ENCODE measurements at regions not wholly inside any gene's neighbourhood (a gene's known extent, or its start where the extent isn't known, plus 50 kb on each side); places are given as distances from the start of the nearest gene placed in this dataset.

DNA sequence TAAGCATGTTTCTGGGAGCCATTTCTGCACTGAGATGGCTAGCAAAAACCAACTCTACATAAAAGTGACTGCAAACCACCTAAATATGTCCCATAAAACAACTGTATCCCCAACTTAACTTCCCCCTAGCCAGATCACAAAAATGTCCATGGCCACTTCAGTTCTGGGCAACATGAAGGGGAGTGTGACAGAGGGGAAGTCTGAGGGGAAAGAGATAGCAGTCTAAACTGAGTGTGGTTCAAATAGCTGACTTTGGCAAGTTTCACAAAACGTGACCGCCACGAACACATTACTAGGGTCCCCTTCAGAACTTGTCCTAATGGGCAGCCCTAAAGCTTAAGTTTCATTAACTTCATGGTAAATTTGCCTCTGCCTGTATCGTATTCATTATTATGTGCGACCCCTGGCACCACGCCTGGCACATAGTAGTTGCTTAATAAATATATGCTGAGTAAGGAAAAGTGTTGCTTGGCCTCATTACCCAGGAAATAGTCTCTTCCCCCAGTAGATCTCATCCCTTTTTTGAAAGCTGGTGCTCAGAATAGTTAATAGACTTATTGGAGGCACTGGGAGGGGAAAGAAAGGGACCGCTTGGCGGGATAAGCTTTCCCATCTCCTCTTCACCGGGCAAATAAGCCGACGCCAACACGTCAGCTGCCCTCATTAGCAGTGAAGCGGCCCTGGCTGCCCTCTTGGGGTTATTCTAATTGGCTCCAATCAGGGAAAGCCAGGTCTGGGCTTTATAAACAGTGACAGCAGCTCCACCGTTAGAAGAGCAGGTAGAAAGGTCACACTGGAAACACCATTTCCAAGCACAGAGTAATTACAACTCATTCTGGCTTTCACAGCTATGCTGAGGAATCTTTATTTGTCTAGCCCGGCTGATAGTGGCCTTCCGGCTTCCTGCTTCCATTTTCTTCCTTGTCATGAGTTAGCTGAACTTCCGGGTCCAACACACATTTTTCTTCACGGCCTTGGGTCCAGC, 122.1 kb downstream of the LRIG2 start:
- TF ChIP-seq, protein P1, sequence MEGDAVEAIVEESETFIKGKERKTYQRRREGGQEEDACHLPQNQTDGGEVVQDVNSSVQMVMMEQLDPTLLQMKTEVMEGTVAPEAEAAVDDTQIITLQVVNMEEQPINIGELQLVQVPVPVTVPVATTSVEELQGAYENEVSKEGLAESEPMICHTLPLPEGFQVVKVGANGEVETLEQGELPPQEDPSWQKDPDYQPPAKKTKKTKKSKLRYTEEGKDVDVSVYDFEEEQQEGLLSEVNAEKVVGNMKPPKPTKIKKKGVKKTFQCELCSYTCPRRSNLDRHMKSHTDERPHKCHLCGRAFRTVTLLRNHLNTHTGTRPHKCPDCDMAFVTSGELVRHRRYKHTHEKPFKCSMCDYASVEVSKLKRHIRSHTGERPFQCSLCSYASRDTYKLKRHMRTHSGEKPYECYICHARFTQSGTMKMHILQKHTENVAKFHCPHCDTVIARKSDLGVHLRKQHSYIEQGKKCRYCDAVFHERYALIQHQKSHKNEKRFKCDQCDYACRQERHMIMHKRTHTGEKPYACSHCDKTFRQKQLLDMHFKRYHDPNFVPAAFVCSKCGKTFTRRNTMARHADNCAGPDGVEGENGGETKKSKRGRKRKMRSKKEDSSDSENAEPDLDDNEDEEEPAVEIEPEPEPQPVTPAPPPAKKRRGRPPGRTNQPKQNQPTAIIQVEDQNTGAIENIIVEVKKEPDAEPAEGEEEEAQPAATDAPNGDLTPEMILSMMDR (conservative IDR thresholded peaks at IDR 0.05; ENCODE audit: low read depth, low read length), result no peak
- TF ChIP-seq EZH2 (IDR thresholded peaks at IDR 0.05; ENCODE audit: low read length, unreplicated experiment), result no peak

Measured in PC-3 (cell line).